Ovary (tissue), 7 donors: ENCODE measurements at regions not wholly inside any gene's neighbourhood (a gene's known extent, or its start where the extent isn't known, plus 50 kb on each side); places are given as distances from the start of the nearest gene placed in this dataset.

Experiments
- DNase-seq, 5 donors: peaks; one replicate each; pipeline ENCODE4 v3.0.0-alpha.2; 2019 to 2020
- H3K27ac ChIP-seq, 2 donors: fragments of 200-600 bp; one replicate each; pipeline versions ENCODE4 v1.5.1 to v1.8.0; 2019 to 2022
- H3K27me3 ChIP-seq: fragments of 200-600 bp; one replicate; pipeline ENCODE4 v1.8.0; 2022
- H3K36me3 ChIP-seq: fragments of 200-600 bp; sonication (generic); one replicate; pipeline ENCODE4 v1.5.1; 2019
- H3K4me1 ChIP-seq: one replicate; pipeline ENCODE4 v1.8.1; 2013; ENCODE audit warnings: mild to moderate bottlenecking, moderate library complexity; ENCODE audit not compliant: insufficient read depth
- H3K4me3 ChIP-seq: fragments of 200-600 bp; sonication (generic); one replicate; pipeline ENCODE4 v1.5.1; 2017
- H3K9me3 ChIP-seq, 2 donors: fragments of 200-600 bp in 1 of 2; sonication (generic) in 1 of 2; one replicate each; pipeline versions ENCODE4 v1.5.1 to v1.8.1; 2013 to 2019; ENCODE audit warnings: mild to moderate bottlenecking in 1 of 2, moderate library complexity in 1 of 2
- CTCF ChIP-seq, 3 donors: fragments of 450-650 bp in 2 of 3; fragments of 200-600 bp in 1 of 3; IDR thresholded peaks; one replicate each; pipeline versions ENCODE4 v1.5.1 to v1.8.0; 2016 to 2022; ENCODE audit warnings: antibody characterized with exemption in 3 of 3, mild to moderate bottlenecking in 1 of 3
- EP300 ChIP-seq: sonication (generic); formaldehyde crosslinking; IDR thresholded peaks from one replicate; pipeline ENCODE4 v1.6.1; 2017; ENCODE audit warnings: antibody characterized with exemption
- POLR2A ChIP-seq: fragments of 450-650 bp; IDR thresholded peaks from one replicate; pipeline ENCODE4 v1.6.1; 2017; ENCODE audit warnings: antibody characterized with exemption, mild to moderate bottlenecking, moderate library complexity
- WGBS, 3 donors: extraction: QIAGEN DNeasy Blood & Tissue Kit in 1 of 3; methylation state at CpG; one replicate each; pipeline versions ENCODE4 v1.1.5 to v1.1.7; 2013 to 2017; 5-methylcytosine and 5-hydroxymethylcytosine counted together
- intact Hi-C, 4 donors: fragments of 100-400 bp; cut with DNase I; formaldehyde crosslinking; loops; one replicate each; pipeline versions ENCODE4 v1.11.0 to v1.15.1; 2022 to 2023
- donor health status: DM: no; HTN: no; CAD: no; lungs with moderate emphysema.
- donor health status: DM: no; HTN: no; CAD: no.
- donor health status: Bipolar disorder and iron deficiency.
- donor health status: DM: no; HTN: no; CAD: no.
- donor health status: DM: yes; HTN: yes; CAD: no.

- H3K9me3 ChIP-seq = no peaks in the 10 kb centered on the region
- no peak for DNase-seq
- WGBS, 3 donors = 55 to 68% (median 62%) methylated on average over 2 of the region's 2 CpGs
- intact Hi-C loops = no loop called here
- no peak overlapping the region for H3K27ac ChIP-seq
- H3K27me3 ChIP-seq = no peaks in the 10 kb centered on the region
- H3K4me3 ChIP-seq = no peak overlapping the region
- TF ChIP-seq EP300 (no peak), CTCF (IDR thresholded peaks at IDR 0.05) (no peak), POLR2A (no peak)
- no peaks in the 10 kb centered on the region for H3K36me3 ChIP-seq
- H3K4me1 ChIP-seq = no peaks in the 10 kb centered on the region
Measured at GRCh38 chr12:127712561-127712960, 554.4 kb upstream of the TMEM132C start.

GRCh38 chr12:127716166-127716565 is 550.8 kb upstream of the TMEM132C start:
- intact Hi-C loops = no loop called here
- H3K4me1 ChIP-seq = no peaks in the 10 kb centered on the region
- no peak for TF ChIP-seq CTCF (IDR thresholded peaks at IDR 0.05)
- no peak for TF ChIP-seq POLR2A
- no peak for TF ChIP-seq EP300
- no peaks in the 10 kb centered on the region for H3K27me3 ChIP-seq
- no peak for DNase-seq
- H3K9me3 ChIP-seq = no peaks in the 10 kb centered on the region
- no peak overlapping the region for H3K27ac ChIP-seq
- no peaks in the 10 kb centered on the region for H3K36me3 ChIP-seq
- no peak overlapping the region for H3K4me3 ChIP-seq
- 57 to 71% (median 67%) methylated on average over 2 of the region's 2 CpGs for WGBS, 3 donors

- Histone ChIP-seq H3K36me3 (no peaks in the 10 kb centered on the region), H3K27me3 (no peaks in the 10 kb centered on the region), H3K4me1 (no peaks in the 10 kb centered on the region), H3K27ac (no peak overlapping the region), H3K9me3 (no peaks in the 10 kb centered on the region), H3K4me3 (no peak overlapping the region)
- no peak for DNase-seq
- 79 to 85% (median 82%) methylated on average over 4 of the region's 4 CpGs for WGBS, 3 donors
- intact Hi-C loops = no loop called here
- TF ChIP-seq CTCF (IDR thresholded peaks at IDR 0.05) (no peak), POLR2A (no peak), EP300 (no peak)
Measured at GRCh38 chr12:127717278-127717677, 549.7 kb upstream of the TMEM132C start.

- intact Hi-C loops = no loop called here
- WGBS, 3 donors = 80 to 86% (median 84%) methylated on average over 12 of the region's 12 CpGs
Measured at GRCh38 chr12:127720334-127720733, 546.6 kb upstream of the TMEM132C start.

More at GRCh38 chr12:127720334-127720733, 546.6 kb upstream of the TMEM132C start:
- no peak overlapping the region for H3K4me3 ChIP-seq
- no peaks in the 10 kb centered on the region for H3K4me1 ChIP-seq
- DNase-seq = no peak
- H3K27ac ChIP-seq = no peak overlapping the region
- TF ChIP-seq CTCF (IDR thresholded peaks at IDR 0.05) (no peak), EP300 (no peak), POLR2A (no peak)
- H3K9me3 ChIP-seq = no peaks in the 10 kb centered on the region
- no peaks in the 10 kb centered on the region for H3K27me3 ChIP-seq
- no peaks in the 10 kb centered on the region for H3K36me3 ChIP-seq
